DMS53 treated with DMSO at 0.1 percent for 48 hours (cell line): ENCODE measurements at regions not wholly inside any gene's neighbourhood (a gene's known extent, or its start where the extent isn't known, plus 50 kb on each side); places are given as distances from the start of the nearest gene placed in this dataset.
A peak's percentile ranks its signal among the peaks of the same experiment; 100 is the strongest.

ENCODE experiments used
- DNase-seq: peaks from one replicate; lab custom pipeline; 2025; ENCODE audit not compliant: unreplicated experiment; lab: John Stamatoyannopoulos, UW

DNA sequence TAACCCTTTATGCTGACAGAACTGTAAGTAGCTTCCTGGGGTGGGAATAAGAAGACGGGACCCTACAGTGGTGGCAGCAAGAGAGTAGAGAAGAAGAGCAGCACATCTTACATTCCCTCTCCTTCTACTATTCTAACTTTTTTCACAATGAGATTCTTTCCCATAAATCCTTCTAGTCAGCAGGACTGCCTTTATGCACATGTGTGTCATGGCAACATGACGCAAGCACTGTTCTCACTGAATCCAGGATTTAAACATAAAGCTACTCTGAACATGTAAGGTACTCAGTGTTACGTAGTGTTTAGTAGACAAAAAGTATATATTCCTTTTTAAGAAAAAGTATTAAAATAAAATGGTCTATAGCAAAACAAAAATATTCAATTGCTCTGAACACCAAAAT lies 309.7 kb upstream of the LYPLAL1 start:
- no peak for DNase-seq

DNA sequence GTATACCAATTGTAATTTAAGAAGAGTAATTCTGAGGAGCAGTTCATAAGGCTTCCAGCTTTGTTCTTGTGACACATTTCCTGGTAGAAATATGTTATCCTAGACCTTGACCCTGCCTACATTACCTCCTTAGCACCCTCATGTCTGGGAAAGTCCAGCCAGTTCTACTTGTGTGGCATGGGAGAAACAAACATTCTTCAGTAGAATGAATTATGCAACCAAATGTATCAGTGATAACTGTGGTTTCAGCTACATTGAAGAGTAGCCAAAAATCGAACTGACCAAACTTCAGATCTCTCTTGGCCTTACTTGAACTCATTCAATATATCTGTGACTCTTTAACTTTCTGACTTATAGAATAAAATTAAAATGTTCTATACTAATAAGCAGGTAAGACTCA lies 308.1 kb upstream of the LYPLAL1 start:
- no peak for DNase-seq

DNA sequence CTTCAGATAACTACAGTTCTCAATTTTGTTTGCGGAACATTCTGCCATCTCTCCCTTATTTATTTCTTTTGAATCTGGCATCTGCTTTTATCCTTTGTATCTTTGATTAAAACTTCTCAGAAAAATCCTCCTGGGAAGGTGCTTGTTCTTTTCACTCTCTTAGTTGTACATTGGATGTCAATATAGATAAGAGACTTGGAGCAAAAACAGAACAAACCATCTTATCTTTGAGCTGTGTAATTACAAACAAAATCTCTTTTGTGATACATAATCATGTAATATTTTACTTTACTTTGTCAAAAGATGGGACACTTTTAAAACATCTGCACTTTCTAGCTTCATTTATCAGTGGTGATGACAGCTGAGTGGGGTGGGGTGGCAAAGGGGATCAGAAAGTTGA lies 307.2 kb upstream of the LYPLAL1 start:
- no peak for DNase-seq

DNA sequence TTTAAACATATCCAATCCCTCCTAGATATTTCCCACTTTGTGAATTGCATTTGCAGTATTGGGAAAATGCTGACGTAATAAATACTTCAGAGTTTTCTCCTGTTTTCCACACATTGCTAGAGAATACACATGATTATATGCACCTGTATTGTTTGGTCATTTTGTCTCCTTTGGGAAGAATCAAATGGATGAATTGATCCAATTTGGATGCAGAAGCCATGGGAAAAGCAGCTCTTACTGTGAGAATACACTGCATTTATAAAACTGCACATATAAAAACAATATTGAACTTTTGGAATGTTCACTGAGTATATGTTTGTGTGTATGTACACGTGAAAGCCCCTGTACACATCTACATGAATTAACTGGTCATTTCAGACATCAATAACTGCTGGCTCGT lies 306.6 kb upstream of the LYPLAL1 start:
- DNase-seq: no peak

DNA sequence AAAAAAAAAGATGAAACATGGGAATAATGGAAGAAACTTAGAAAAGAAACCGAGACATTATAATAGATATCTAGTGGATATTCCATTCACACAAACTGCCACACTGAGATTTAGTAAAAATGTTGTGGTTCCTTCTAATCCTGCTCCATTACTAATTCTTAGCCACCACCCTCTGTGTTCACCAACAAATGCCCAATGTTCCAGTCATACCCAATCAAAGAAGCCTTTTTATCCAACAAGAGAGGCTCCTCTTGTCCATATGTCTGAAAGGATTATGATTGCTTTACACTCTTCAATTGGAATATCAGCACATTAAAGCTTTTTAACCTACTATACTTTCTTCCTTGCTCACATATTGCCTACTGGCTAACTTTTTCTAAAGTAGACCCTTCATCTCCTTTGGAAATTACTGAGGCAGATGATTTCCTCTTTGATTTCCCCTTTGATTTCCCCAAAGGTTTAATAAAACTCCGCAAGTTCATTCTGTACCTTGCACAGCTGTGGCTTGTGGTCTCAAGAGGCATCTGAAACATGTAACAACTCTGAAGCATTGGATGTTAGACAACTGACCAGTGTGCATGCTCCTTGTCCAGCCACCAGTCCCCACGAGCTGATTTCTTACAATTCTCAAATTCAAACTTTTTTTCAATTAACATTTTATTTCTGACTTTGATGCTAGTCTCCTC lies 305.6 kb upstream of the LYPLAL1 start:
- no peak for DNase-seq

DNA sequence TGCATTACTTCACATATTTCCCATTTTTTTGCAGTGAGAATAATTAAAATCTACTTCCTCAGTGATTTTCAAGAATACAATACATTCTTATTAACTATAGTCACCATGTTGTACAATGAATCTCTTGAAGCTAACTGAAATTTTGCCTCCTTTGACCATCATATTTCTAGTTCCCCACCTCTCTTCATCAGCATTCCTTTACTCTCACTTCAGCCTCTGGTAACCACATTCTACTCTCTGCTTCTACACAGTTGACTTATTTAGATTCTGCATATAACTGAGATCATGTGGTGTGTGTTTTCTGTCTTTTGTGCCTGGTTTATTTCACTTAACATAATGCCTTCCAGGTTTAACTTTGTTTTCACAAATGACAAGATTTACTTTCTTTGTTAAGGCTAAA lies 304.4 kb upstream of the LYPLAL1 start:
- DNase-seq: no peak

DNA sequence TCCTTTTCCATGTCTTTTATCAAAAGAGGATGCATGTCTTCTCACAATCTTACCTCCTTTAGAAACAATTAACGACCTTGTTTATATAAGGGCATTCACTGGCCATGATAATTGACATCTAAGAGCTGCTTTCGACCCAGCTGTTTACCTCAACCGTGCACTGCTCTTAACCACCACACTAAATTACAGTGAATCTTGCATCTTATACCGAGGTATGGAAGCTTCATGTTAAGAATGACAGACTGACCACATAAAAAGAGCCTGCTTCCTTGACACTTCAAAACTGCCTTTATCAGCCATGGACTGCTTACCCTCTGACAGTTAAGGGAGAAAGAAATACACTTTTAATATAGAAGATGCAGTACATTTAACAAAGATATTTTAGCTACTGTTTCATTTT lies 301.7 kb upstream of the LYPLAL1 start:
- no peak for DNase-seq

DNA sequence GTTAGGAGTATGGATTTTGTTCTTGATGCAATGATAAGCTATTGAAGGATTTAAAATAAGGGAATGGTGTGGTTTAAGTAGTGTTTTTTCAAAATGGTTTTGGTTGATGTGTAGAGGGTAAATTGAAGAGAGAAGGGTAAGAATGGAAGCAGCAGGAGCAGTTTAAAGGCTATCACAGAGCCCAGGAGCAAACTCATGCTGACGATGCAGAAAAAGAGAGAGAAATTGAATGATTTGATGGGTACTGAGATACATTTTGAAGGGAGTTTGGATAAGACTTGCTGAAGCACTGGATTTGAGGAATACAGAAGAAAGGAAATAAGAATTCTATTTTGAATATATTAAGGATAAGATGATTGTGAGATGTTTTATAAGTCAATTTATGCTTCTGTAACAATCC lies 300.8 kb upstream of the LYPLAL1 start:
- DNase-seq: no peak

DNA sequence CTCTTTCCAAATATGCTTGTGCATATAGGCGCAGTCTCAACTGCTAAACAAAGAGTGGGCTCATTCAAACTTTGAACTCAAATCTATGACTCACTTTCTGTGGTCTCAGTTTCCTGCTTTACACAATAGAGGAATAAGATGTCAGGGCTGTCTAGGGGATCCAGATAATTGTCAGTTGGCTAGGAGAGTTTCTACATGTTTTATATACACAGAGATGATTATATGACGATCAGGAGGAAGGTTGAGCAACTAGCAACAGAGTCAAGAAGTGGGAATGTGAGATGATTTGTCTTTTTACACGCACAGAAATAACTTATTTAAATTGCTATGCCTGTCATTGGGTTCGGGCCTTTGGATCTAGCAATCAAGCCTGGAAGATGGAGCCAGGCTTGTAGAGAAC lies 299.4 kb upstream of the LYPLAL1 start:
- no peak for DNase-seq

DNA sequence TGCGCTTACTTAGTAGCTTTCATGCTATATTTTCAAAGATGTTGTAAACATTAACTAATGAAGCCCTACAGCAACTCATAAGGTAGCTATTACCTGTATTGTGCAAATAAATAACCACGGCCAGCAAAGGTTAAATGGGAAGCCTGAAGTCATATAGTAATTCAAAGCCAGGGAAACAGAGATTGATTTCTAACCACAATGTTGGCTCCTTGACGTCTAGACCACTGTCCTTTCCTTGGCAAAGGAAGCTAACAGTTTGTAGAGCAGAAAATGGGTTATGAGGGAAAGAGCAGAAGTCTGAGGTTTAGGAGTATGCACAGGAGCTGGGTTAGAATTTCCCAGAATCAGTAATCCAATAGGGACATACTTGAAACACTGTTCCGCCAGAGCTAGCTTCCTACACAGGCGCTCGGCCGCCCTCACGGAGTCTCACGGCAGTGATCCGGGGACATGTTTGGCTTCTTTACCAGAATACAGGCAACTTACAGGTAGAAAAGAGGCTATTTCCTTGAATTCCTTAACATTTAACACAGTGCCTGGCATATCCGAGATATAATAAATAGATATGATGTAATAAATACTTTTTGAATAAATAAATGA lies 298.8 kb upstream of the LYPLAL1 start:
- no peak for DNase-seq

DNA sequence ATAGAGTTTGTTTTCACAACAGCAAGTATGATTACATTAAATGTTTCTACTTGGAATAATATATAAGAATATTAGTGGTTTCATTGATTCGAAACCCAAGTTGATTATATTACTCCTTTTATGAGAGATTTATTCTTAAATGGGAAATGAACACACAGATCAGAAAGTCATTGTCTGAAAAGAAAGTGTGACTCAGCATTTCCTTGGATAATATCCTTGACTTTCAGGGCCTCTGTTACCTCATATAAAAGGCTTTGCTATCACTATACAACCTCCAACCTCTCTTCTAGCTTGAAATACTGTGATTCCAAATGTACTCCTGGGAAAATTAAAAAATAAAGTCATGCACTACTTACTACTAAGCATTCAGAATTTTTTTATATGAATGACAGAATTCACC lies 295.3 kb upstream of the LYPLAL1 start:
- peak; percentile 8 for DNase-seq

DNA sequence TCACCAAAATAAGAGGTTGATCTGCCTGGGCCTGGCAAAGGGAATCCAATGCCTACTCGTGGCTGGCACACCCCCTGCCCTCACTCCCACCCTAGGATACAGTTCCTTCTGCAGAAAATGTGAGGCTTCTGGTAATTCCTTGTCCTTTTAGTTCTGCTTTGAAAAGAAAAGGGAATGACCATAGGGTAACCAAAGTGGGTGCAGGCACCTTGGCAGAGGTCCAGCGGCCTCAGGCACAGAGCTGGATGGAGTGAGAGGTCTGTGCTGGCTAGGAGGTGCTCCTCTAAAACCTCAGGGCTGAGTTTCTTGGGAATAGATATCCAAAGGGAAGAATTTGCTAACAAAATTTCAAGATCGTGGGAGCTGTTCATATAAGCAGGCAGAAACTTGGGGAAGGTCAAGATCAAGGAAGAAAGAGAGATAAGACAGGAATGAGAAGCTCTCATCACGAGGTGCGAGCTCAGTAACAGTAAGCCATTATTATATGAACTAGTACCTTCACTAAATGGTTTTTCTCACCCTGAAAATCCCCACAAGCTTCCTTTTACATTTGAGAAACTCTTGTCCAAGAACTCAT lies 293.1 kb upstream of the LYPLAL1 start:
- no peak for DNase-seq

DNA sequence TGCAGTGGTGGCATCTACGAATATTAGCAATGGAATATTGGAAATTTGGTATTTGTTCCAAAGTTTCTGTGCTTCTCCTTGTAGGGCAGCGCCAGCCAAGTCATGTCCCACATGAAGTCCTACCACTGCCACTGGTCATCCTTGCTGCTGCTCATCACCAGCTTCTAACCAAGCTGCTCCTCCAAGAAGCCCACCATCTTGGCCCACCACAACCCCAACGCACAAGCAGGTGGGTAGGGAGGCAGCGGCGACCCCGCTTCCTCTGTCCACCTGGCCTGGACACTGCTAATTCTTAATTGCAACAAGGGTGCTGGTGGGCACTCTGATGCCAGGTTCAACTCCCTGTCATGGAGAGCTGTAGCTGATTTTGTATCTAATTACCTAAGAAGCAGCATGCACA lies 291.2 kb upstream of the LYPLAL1 start:
- no peak for DNase-seq

DNA sequence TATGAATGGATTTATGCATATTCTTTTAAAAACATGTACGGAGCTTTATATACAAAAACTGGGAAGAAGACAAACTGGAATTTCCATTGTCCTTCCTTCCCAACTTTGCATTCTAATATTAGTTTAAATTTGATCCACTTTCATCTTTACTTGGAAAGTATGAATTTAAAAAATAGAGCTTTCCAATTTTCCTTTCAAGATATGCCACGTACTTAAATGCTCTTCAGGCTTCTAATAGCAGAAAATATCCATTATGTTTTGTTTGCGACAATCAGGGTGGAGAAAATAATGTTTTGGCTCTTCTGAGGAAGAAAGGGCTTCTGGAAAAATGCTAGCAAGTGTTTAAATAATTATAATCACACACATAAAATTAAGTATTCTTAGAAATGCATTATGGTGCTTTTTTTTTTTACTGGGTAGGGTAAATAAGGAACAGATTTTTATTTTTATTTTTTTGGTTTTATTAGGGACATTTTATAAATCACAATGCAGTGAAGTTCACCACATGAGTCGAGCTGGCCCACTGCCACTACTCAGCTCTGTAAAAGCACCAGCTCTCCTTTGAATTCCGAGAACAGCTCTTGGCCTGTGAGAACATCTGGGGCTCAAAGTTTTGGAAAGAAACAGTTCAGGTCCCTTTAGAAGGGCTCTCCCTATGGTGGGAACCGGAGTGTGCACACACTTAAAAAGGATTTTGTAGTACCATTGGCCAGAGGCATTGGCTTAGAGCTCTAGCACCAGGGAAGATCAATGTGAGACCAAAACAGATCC lies 287.4 kb upstream of the LYPLAL1 start:
- DNase-seq: no peak

DNA sequence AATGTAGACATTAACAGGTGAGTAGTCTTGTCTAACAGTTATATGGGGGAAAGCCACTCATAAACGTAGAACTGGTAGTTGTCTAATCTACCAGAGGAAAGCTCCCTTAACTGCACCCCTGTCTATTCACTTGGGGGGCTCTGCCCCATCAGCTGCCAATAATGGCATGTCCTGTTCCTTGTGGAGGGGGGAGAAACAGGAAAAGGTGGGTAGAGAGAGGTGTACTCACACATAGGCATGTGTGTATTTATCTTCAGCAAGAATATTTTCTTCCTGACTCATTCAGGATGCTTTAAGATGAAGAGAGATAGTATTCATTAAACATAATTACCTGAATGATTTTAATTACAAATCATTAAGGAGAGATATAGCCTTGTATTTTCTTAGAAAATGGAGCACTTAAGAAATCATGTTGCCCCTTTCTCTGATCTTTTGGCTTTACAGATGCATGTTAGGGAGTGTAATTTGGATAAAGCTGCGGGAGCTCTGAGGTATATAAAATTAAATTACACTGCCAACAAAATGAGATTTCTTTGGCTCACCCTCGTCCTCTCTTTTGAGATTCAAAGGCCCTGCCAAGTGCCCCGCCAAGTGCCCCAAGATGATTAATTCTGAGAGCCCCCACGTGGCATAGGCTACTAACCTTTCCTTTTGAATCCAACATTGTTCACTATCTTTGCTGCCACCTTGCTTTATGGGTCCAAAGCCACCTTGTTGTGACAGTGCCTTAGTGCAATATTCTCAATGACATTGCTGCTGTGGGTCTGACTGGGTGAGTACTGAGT lies 286.3 kb upstream of the LYPLAL1 start:
- no peak for DNase-seq

DNA sequence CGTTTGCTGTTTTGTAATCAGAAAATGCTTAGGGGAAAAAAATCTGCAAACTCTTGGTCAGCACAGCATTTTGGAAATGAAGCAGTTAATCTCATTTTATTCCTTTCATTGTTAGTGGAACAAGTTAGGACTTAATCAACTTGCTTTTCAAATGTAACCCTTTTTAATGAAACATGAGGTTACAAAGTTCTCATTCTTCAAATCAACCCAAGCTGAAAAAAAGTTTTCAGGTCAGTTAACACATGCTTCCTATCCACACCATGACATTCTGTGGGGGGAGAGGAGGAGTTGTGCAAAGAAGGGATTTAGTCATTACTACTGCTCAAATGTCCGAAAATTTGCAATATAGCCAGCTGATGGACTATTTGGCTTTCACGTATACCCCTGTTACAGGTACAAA lies 283.2 kb upstream of the LYPLAL1 start:
- DNase-seq: no peak

DNA sequence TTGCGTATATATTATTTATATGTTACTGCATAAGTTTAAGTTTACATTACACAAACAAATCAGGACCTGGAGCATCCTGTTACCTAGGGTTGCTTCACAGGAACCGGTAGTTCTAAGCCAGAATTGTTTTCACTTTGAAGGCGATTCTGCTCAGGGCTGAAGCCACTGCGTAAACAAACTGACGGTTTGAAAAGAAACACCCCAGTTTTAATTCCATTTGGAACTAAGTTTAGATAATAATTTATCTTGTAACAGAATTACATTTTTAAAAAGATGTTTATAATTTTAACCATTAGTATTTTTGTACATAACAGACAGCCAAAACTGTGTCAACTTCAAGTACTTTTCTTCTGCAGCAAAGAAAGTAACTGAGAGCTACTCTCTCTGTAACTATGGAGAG lies 282.1 kb upstream of the LYPLAL1 start:
- DNase-seq: no peak

DNA sequence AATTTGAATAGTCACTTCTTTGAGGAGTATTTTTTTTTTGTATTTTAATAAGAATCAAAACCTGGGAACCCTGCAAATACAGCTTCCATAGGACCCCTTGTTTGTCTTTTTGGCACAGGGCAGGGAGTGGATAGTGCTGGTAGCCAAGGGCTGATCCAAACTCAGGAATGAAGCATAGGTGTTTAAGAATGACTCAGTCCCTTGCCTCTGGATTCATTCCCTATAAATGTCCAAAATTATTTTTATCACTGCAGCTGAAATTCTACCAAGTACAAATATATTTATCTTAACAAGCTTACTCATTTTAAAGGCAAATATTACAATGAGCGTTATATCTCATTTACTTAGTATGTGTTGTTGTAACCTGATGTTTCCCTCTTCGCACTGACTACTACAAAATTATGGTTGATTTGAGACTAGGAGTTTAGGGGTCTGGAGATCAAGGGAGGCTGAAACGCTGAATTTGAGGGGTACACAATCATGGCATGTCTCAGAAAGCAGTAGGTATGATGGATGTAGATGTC lies 278.6 kb upstream of the LYPLAL1 start:
- no peak for DNase-seq

DNA sequence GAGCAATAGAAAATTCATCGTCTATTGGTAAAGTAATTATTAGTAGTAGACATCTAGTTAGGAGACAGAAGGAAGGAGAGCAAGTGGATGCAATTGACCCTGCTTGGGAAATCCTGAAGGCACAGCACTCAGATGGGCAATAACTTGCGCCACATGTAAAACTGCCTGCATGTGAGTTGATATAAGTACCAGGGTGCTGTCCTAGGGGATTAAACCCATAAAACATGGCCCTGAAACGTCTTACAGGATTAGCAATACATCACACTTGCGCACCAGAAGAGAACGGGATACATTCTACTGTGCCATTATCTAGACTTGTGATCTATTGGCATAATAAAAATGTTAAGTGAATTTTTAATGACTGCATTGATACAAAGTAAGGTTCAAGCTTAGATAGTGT lies 277.5 kb upstream of the LYPLAL1 start:
- no peak for DNase-seq

DNA sequence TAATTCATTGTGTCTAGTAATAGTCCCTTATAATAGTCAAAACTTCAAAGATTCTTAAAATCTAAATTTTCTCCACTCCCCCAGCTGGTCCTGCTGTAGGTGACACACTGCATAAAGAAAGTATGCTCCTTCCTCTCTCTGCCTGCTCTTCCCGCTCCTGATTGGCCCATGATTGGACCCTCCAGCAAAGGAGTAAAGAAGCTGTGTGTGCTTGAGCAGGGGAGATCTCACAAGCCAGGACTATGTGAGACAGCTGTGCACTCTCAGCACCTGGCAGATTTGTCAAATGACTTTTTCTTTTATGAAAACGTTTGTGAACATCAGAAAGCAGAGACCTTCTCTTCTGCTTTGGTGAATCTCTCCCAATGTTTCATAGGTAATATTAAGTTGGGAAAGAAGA lies 274.8 kb upstream of the LYPLAL1 start:
- DNase-seq: no peak

DNA sequence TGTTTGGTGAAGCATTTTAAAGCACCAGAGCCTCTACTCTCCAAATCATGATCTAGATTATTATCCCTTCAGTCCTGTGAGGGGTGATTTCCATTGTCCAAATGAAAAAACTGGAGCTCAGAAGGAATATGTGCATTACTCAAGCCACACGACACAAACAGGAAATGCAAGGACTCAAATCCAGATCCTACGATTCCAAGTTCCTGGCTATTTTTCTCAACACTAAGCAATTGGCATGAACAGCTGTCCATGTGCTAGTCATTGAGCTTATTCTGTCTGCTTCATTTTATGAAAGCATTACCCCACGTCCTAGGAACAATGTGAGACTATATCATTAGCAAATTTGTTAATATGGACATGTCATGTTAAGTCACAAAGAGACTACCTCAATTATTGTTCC lies 273.1 kb upstream of the LYPLAL1 start:
- no peak for DNase-seq
